Peyer's patch (tissue), 4 donors: ENCODE measurements at regions not wholly inside any gene's neighbourhood (a gene's known extent, or its start where the extent isn't known, plus 50 kb on each side); places are given as distances from the start of the nearest gene placed in this dataset.

ENCODE experiments used
- CTCF ChIP-seq, 6 experiments: fragments of 450-650 bp in 4 of 6; fragments of 200-600 bp in 2 of 6; sonication (generic) in 1 of 6; IDR thresholded peaks; one replicate each; pipeline ENCODE4 v1.5.1; 2017 to 2019; ENCODE audit warnings: antibody characterized with exemption in 6 of 6, mild to moderate bottlenecking in 3 of 6, moderate library complexity in 1 of 6
- POLR2A ChIP-seq, 2 donors: fragments of 450-650 bp; IDR thresholded peaks; one replicate each; pipeline ENCODE4 v1.5.1; 2017; ENCODE audit warnings: antibody characterized with exemption in 2 of 2, mild to moderate bottlenecking in 2 of 2, moderate library complexity in 2 of 2

- TF ChIP-seq CTCF (IDR thresholded peaks at IDR 0.05) (no peak), POLR2A (IDR thresholded peaks at IDR 0.05) (no peak)
Measured at GRCh38 chr4:83703752-83704151, 167.8 kb downstream of the GPAT3 start.
